K562 (cell line): ENCODE measurements at regions not wholly inside any gene's neighbourhood (a gene's known extent, or its start where the extent isn't known, plus 50 kb on each side); places are given as distances from the start of the nearest gene placed in this dataset.

Experiments
- ATAC-seq: fragments of 200-7000 bp; cut with Tn5 transposase; 3 replicates; pipeline ENCODE4 v1.9.1; 2020; ENCODE audit warnings: moderate library complexity
- BruUV-seq: library from RNA; stranded (reverse); fragments of 400-500 nt; replicated peaks from 2 replicates; lab custom pipeline; 2021; lab: Mats Ljungman, UMichigan
- CTCF ChIA-PET: fragments of 300-600 bp; formaldehyde crosslinking; extraction: SDS; loops from one replicate; lab custom pipeline; 2021; ENCODE audit warnings: low intra/inter-chr PET ratio; lab: Yijun Ruan, JAX
- POLR2A ChIA-PET: fragments of 300-600, 350-650 bp; sonication (Branson Sonifier 250); formaldehyde crosslinking; extraction: SDS; loops from one replicate; lab custom pipeline; 2021; ENCODE audit warnings: antibody characterized with exemption, inconsistent platforms; lab: Yijun Ruan, JAX
- DNase-seq, 4 experiments: peaks; one replicate each; pipeline versions ENCODE4 v3.0.0 to v3.0.0-alpha.2; 2011 to 2018; ENCODE audit warnings: low spot score in 3 of 4, mixed read lengths in 3 of 4; ENCODE audit errors: extremely low read depth in 1 of 4
- FAIRE-seq: peaks from 2 replicates; lab custom pipeline; 2011; peaks lifted over from hg19 to GRCh38; lab: Jason Lieb, UNC
- H2AFZ ChIP-seq: 2 replicates; pipeline ENCODE4 v1.6.0; 2011; ENCODE audit warnings: low read depth, low read length, control low read depth, inconsistent platforms
- H3K27ac ChIP-seq: fragments of 200-600 bp; 3 replicates; pipeline ENCODE4 v1.8.0; 2011; ENCODE audit warnings: low read depth, mild to moderate bottlenecking, control low read depth, inconsistent platforms, low read length, moderate library complexity, mixed read lengths; ENCODE audit errors: extremely low read depth
- H3K27me3 ChIP-seq, 2 experiments: fragments of 300-600 bp in 1 of 2; 2 replicates in 1 of 2; 3 replicates in 1 of 2; pipeline versions ENCODE4 v1.6.0 to v1.8.0; 2011; ENCODE audit warnings: inconsistent platforms in 2 of 2, low read length in 2 of 2, mild to moderate bottlenecking in 1 of 2, mixed read lengths in 1 of 2, moderate library complexity in 1 of 2; ENCODE audit not compliant: control insufficient read depth in 2 of 2, insufficient read depth in 2 of 2
- H3K36me3 ChIP-seq: fragments of 300-600 bp; 3 replicates; pipeline ENCODE4 v1.8.0; 2011; ENCODE audit warnings: mild to moderate bottlenecking, low read length, inconsistent platforms; ENCODE audit not compliant: control insufficient read depth, insufficient read depth
- H3K4me1 ChIP-seq, 2 experiments: fragments of 200-600 bp in 1 of 2; replicated peaks in 1 of 2; 2 replicates in 1 of 2; 3 replicates in 1 of 2; pipeline versions ENCODE4 v1.5.1 to v1.8.0; 2011; ENCODE audit warnings: inconsistent platforms in 2 of 2, low read length in 2 of 2, mild to moderate bottlenecking in 1 of 2, mixed read lengths in 1 of 2, moderate library complexity in 1 of 2; ENCODE audit not compliant: control insufficient read depth in 2 of 2, insufficient read depth in 2 of 2
- H3K4me2 ChIP-seq: 2 replicates; pipeline ENCODE4 v1.6.1; 2011; ENCODE audit warnings: low read length, control low read depth, inconsistent platforms, mixed read lengths; ENCODE audit not compliant: insufficient read depth
- H3K4me3 ChIP-seq: fragments of 200-600 bp; sonication (generic), shearing (Covaris generic); 2 replicates; pipeline ENCODE4 v1.5.1; 2016; ENCODE audit warnings: control low read depth, inconsistent platforms
- H3K79me2 ChIP-seq: fragments of 200-600 bp; 3 replicates; pipeline ENCODE4 v1.8.0; 2011; ENCODE audit warnings: low read length, inconsistent platforms; ENCODE audit not compliant: control insufficient read depth, insufficient read depth
- H3K9ac ChIP-seq, 2 experiments: 2 replicates each; pipeline versions ENCODE4 v1.6.0 to v1.6.1; 2011; ENCODE audit warnings: low read depth in 2 of 2, low read length in 2 of 2, control low read depth in 1 of 2, inconsistent platforms in 1 of 2, mild to moderate bottlenecking in 1 of 2, mixed read lengths in 1 of 2; ENCODE audit not compliant: insufficient read depth in 1 of 2
- H3K9me1 ChIP-seq: one replicate; pipeline ENCODE4 v1.6.0; 2011; ENCODE audit warnings: inconsistent platforms, mild to moderate bottlenecking, low read length, moderate library complexity; ENCODE audit not compliant: control insufficient read depth, insufficient read depth
- H3K9me3 ChIP-seq: replicated peaks from 2 replicates; pipeline ENCODE4 v1.5.1; 2011; ENCODE audit warnings: low read depth, low read length, inconsistent platforms; ENCODE audit not compliant: control insufficient read depth, insufficient read depth
- H4K20me1 ChIP-seq: replicated peaks from 2 replicates; pipeline ENCODE4 v1.6.1; 2011; ENCODE audit warnings: low read length, inconsistent platforms, mixed read lengths; ENCODE audit not compliant: control insufficient read depth, insufficient read depth
- ADNP ChIP-seq: fragments of 200-800 bp; sonication (Bioruptor generic); IDR thresholded peaks from 2 replicates; pipeline ENCODE4 v1.6.1; 2016; ENCODE audit warnings: missing genetic modification characterization, missing compliant biosample characterization
- C11orf30 ChIP-seq: fragments of 450-650 bp; IDR thresholded peaks from 2 replicates; pipeline ENCODE4 v1.6.1; 2016; ENCODE audit warnings: low read depth, mild to moderate bottlenecking
- CBFA2T2 ChIP-seq: fragments of 450-650 bp; conservative IDR thresholded peaks from 2 replicates; pipeline ENCODE4 v1.6.1; 2017; ENCODE audit warnings: mild to moderate bottlenecking
- CREBBP ChIP-seq: IDR thresholded peaks from one replicate; pipeline ENCODE4 v1.6.1; 2012; ENCODE audit warnings: low read depth, mild to moderate bottlenecking, control low read depth, inconsistent platforms, low read length
- ELK1 ChIP-seq: sonication (generic); formaldehyde crosslinking; IDR thresholded peaks from 2 replicates; pipeline ENCODE4 v1.8.1; 2022; ENCODE audit warnings: missing genetic modification reagents
- GTF2B ChIP-seq: IDR thresholded peaks from 2 replicates; pipeline ENCODE4 v1.6.1; 2011; ENCODE audit not compliant: insufficient read length; ENCODE audit errors: extremely low read depth
- GTF2E2 ChIP-seq: fragments of 200-800 bp; sonication (Bioruptor generic); IDR thresholded peaks from 2 replicates; pipeline ENCODE4 v1.6.1; 2016; ENCODE audit warnings: missing genetic modification characterization, missing compliant biosample characterization
- KLF1 ChIP-seq: fragments of 450-650 bp; IDR thresholded peaks from 2 replicates; pipeline ENCODE4 v1.6.1; 2016; ENCODE audit warnings: missing genetic modification characterization, missing compliant biosample characterization
- L3MBTL2 ChIP-seq: fragments of 450-650 bp; IDR thresholded peaks from 2 replicates; pipeline ENCODE4 v1.6.1; 2016; ENCODE audit warnings: mild to moderate bottlenecking, moderate library complexity
- NCOA2 ChIP-seq, 2 experiments: fragments of 450-650 bp; IDR thresholded peaks; 2 replicates each; pipeline ENCODE4 v1.6.1; 2018; ENCODE audit warnings: mild to moderate bottlenecking in 2 of 2, moderate library complexity in 1 of 2; ENCODE audit not compliant: partially characterized antibody in 2 of 2
- PTBP1 ChIP-seq: fragments of 200-400 bp; formaldehyde crosslinking; IDR thresholded peaks from 2 replicates; pipeline ENCODE4 v1.6.1; 2017; ENCODE audit warnings: low read depth, low read length
- SMARCA4 ChIP-seq: fragments of 450-650 bp; IDR thresholded peaks from 2 replicates; pipeline ENCODE4 v1.6.1; 2016
- TGIF2 ChIP-seq: sonication (generic); formaldehyde crosslinking; IDR thresholded peaks from 2 replicates; pipeline ENCODE4 v1.8.1; 2022; ENCODE audit warnings: mild to moderate bottlenecking, missing genetic modification reagents, moderate library complexity
- TRIM25 ChIP-seq: fragments of 450-650 bp; IDR thresholded peaks from 2 replicates; pipeline ENCODE4 v1.7.0; 2016; ENCODE audit warnings: borderline replicate concordance
- TRIM28 ChIP-seq: fragments of 450-650 bp; IDR thresholded peaks from 2 replicates; pipeline ENCODE4 v1.6.1; 2017
- YBX1 ChIP-seq: fragments of 450-650 bp; IDR thresholded peaks from 2 replicates; pipeline ENCODE4 v1.7.1; 2016; ENCODE audit warnings: mild to moderate bottlenecking
- ZNF766 ChIP-seq: fragments of 200-800 bp; sonication (Bioruptor generic); conservative IDR thresholded peaks from 2 replicates; pipeline ENCODE4 v1.6.1; 2016; ENCODE audit warnings: missing genetic modification characterization, missing compliant biosample characterization
- WGBS: fragments of 100-300 bp; shearing (Covaris generic); methylation state at CpG from one replicate; pipeline ENCODE4 v1.1.6; 2016; ENCODE audit warnings: low coverage, mixed read lengths; ENCODE audit not compliant: insufficient coverage; ENCODE audit errors: missing lambda C conversion rate; 5-methylcytosine and 5-hydroxymethylcytosine counted together
- in situ Hi-C: fragments of 300-500 bp; cut with MboI; formaldehyde crosslinking; loops from 4 replicates; pipeline ENCODE4 v1.15.0; 2018; ENCODE audit warnings: inconsistent platforms, mixed read lengths
- intact Hi-C: fragments of 100-400 bp; cut with micrococcal nuclease; formaldehyde crosslinking; loops from 2 replicates; pipeline ENCODE4 v1.14.2; 2022

- TF ChIP-seq L3MBTL2 (no peak), TRIM25 (no peak), TRIM28 (no peak), SMARCA4 (no peak), C11orf30 (no peak)
Measured at GRCh38 chr3:181521831-181522230, 189.9 kb upstream of the SOX2 start (continued).

- no peaks in the 10 kb centered on the region for H3K36me3 ChIP-seq
- ChIA-PET CTCF (no interaction called here), POLR2A (no interaction called here)
- BruUV-seq = no TSS peak
- no peak overlapping the region for H3K4me2 ChIP-seq
- TF ChIP-seq CREBBP (no peak), TGIF2 (CRISPR knock-in tag) (no peak), PTBP1 (no peak), NCOA2 (IDR thresholded peaks at IDR 0.05; ENCODE audit: partially characterized antibody in 2 of 2) (no peak), YBX1 (no peak), ELK1 (no peak), KLF1 (tag) (no peak), ADNP (tag) (no peak), GTF2E2 (tag) (no peak), GTF2B (no peak), ZNF766 (CRISPR knock-in tag) (no peak), CBFA2T2 (no peak), TRIM25 (no peak)
- no peaks in the 10 kb centered on the region for H3K4me1 ChIP-seq
- no peaks in the 10 kb centered on the region for H3K9me1 ChIP-seq
- intact Hi-C loops (no loop called here), in situ Hi-C loops (no loop called here)
- no peak for DNase-seq
- H4K20me1 ChIP-seq = no peaks in the 10 kb centered on the region
- WGBS = 0% methylated on average over 2 of the region's 3 CpGs
- no peaks in the 10 kb centered on the region for H3K79me2 ChIP-seq
- ATAC-seq = no peak
- H2AFZ ChIP-seq = no peak overlapping the region
- H3K27ac ChIP-seq = no peak overlapping the region
- H3K27me3 ChIP-seq = no peaks in the 10 kb centered on the region
- no peak for FAIRE-seq
- H3K4me3 ChIP-seq = no peak overlapping the region
- H3K9ac ChIP-seq = no peak overlapping the region
- H3K9me3 ChIP-seq = no peaks in the 10 kb centered on the region
Measured at GRCh38 chr3:181518222-181518621, 193.5 kb upstream of the SOX2 start.
